HAP-1 (cell line): ENCODE measurements at regions not wholly inside any gene's neighbourhood (a gene's known extent, or its start where the extent isn't known, plus 50 kb on each side); places are given as distances from the start of the nearest gene placed in this dataset.

Experiments used
- DNase-seq, 2 experiments: peaks; one replicate each; pipeline ENCODE4 v3.0.0-alpha.2; 2016 to 2020; ENCODE audit warnings: low spot score in 2 of 2
- H3K27me3 ChIP-seq: fragments of 250-450 bp; sonication (Bioruptor Pico); 2 replicates; pipeline ENCODE4 v1.5.1; 2020; ENCODE audit warnings: low read depth, mild to moderate bottlenecking, moderate library complexity
- H3K36me3 ChIP-seq: fragments of 250-450 bp; sonication (Bioruptor Pico); replicated peaks from 2 replicates; pipeline ENCODE4 v1.5.1; 2020; ENCODE audit warnings: mild to moderate bottlenecking
- H3K4me1 ChIP-seq: fragments of 250-450 bp; sonication (Bioruptor Pico); 2 replicates; pipeline ENCODE4 v1.5.1; 2020; ENCODE audit warnings: mild to moderate bottlenecking
- H3K4me3 ChIP-seq: fragments of 250-450 bp; sonication (Bioruptor Pico); 2 replicates; pipeline ENCODE4 v1.5.1; 2020; ENCODE audit warnings: mild to moderate bottlenecking, moderate library complexity
- H3K9me3 ChIP-seq: fragments of 250-450 bp; sonication (Bioruptor Pico); 2 replicates; pipeline ENCODE4 v1.5.1; 2020; ENCODE audit warnings: mild to moderate bottlenecking, moderate library complexity
- in situ Hi-C: fragments of 300-500 bp; cut with MboI; formaldehyde crosslinking; loops from 3 replicates; pipeline ENCODE4 v1.14.3; 2020; ENCODE audit warnings: low sequenced_read_pairs, inconsistent platforms, mixed read lengths

- H3K4me1 ChIP-seq, result no peaks in the 10 kb centered on the region
- no peaks in the 10 kb centered on the region for H3K9me3 ChIP-seq
- H3K4me3 ChIP-seq, result no peak overlapping the region
- H3K27me3 ChIP-seq, result no peaks in the 10 kb centered on the region
- H3K36me3 ChIP-seq, result no peaks in the 10 kb centered on the region
- no peak for DNase-seq
- in situ Hi-C loops, result no loop called here
Observed at GRCh38 chr2:234770715-234771141, 181.1 kb upstream of the SH3BP4 start.

GRCh38 chr2:234770031-234770506 lies 181.7 kb upstream of the SH3BP4 start:
- Histone ChIP-seq H3K4me3 (no peak overlapping the region), H3K9me3 (no peaks in the 10 kb centered on the region), H3K4me1 (no peaks in the 10 kb centered on the region), H3K27me3 (no peaks in the 10 kb centered on the region), H3K36me3 (no peaks in the 10 kb centered on the region)
- in situ Hi-C loops, result no loop called here
- DNase-seq, result no peak

DNA sequence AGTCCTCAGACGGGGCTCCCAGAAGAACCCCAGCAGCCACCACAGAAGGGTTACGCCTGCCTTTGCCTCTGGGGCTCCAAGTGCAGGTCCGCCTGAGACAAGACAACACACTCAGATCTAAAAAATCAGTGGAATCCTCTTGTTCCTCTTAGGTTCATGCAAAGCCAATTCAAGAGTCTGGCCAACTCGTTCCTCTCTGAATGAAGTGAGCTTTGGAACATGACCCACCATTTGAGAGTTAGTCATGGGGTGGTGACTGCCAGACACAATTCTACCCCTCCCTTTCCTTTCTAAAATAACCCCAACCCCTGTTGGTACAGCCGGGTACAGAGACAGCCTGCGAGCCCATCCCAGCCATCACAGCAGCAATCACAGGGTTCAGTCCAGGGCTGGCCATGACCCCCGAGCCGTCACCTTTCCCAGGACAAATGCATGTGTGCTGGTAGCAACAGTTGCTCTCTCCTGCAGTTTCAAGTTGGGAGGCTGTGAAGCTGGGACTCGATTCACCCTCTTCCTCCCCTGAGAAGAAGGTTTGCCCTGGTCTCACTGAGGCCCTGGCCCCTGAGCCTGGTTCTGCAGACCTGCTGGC lies 183.1 kb upstream of the SH3BP4 start:
- Histone ChIP-seq H3K9me3 (no peaks in the 10 kb centered on the region), H3K4me3 (no peak overlapping the region), H3K4me1 (no peaks in the 10 kb centered on the region), H3K36me3 (no peaks in the 10 kb centered on the region), H3K27me3 (no peaks in the 10 kb centered on the region)
- in situ Hi-C loops, result no loop called here
- DNase-seq, result no peak

DNA sequence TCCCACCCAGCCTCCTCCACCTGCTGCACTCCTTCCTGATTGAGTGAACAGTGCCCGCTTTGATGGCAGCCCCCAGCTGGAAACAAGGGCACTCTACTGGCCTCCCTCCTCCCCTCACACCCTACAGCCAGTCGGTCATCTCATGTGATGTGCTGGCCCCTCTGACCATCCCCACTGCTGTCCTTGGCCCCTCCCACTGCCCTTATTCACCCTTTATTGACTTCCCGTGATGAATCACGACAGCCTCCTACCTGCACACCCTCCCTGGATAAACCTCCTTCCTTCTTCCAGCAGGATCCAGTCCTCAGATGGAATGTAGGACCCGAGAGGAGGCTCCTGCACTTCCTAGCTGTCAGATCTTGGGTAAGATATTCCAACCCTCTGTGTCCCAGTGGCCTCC lies 186.5 kb upstream of the SH3BP4 start:
- Histone ChIP-seq H3K4me3 (no peak overlapping the region), H3K27me3 (no peaks in the 10 kb centered on the region), H3K9me3 (no peaks in the 10 kb centered on the region), H3K36me3 (no peaks in the 10 kb centered on the region), H3K4me1 (no peaks in the 10 kb centered on the region)
- in situ Hi-C loops, result no loop called here
- DNase-seq, result no peak

GRCh38 chr2:234764372-234764771 lies 187.4 kb upstream of the SH3BP4 start:
- no peak overlapping the region for H3K4me3 ChIP-seq
- H3K4me1 ChIP-seq, result no peaks in the 10 kb centered on the region
- no peaks in the 10 kb centered on the region for H3K9me3 ChIP-seq
- no peaks in the 10 kb centered on the region for H3K27me3 ChIP-seq
- no peak for DNase-seq
- in situ Hi-C loops, result no loop called here
- no peaks in the 10 kb centered on the region for H3K36me3 ChIP-seq

GRCh38 chr2:234763002-234763873 lies 188.6 kb upstream of the SH3BP4 start:
- Histone ChIP-seq H3K4me1 (no peaks in the 10 kb centered on the region), H3K27me3 (no peaks in the 10 kb centered on the region), H3K36me3 (no peaks in the 10 kb centered on the region), H3K9me3 (no peaks in the 10 kb centered on the region), H3K4me3 (no peak overlapping the region)
- in situ Hi-C loops, result no loop called here
- DNase-seq, result no peak

DNA sequence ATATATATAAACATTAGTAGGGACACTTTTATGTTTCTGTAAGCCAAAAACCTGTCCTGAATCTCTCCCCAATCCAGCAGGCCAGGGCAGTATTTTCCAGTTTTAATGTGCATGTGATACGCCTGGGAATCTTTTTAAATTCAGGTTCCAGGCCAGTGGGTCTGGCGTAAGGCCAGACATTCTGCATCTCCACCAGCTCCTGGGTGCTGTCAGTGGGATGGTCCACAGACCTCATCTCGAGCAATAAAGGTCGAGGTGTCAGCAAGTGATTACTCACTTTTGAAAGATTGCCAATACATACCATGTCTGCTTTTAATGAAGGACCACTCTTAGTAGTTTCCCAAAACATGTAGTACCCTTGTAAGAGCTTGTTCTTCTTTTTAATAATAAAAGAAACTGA lies 189.9 kb upstream of the SH3BP4 start:
- H3K4me3 ChIP-seq, result no peak overlapping the region
- no peak for DNase-seq
- no peaks in the 10 kb centered on the region for H3K27me3 ChIP-seq
- no peaks in the 10 kb centered on the region for H3K9me3 ChIP-seq
- H3K36me3 ChIP-seq, result no peaks in the 10 kb centered on the region
- no peaks in the 10 kb centered on the region for H3K4me1 ChIP-seq
- in situ Hi-C loops, result no loop called here

- in situ Hi-C loops, result no loop called here
- no peaks in the 10 kb centered on the region for H3K9me3 ChIP-seq
- DNase-seq, result no peak
- H3K4me1 ChIP-seq, result no peaks in the 10 kb centered on the region
- H3K27me3 ChIP-seq, result no peaks in the 10 kb centered on the region
- H3K4me3 ChIP-seq, result no peak overlapping the region
- H3K36me3 ChIP-seq, result no peaks in the 10 kb centered on the region
Observed at GRCh38 chr2:234754126-234754525, 197.7 kb upstream of the SH3BP4 start.

DNA sequence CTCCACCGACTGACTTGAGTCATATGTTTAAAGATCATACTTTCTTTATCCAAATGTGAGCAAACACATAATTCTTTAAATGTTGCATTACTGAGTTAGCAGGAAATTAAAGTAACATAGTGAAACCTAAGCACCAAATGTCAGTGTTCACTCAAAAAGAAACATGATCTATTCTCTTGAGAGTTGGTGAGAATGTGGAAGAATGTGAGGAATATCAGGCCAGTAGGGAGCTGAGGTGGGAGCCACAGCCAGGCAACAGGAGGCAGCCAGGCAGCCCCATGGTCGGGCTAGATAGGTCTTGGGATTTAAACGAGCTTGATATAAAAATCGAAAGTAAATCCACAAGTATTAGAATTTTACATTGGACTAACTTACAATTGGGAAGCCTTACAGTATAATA lies 198.1 kb upstream of the SH3BP4 start:
- H3K9me3 ChIP-seq, result no peaks in the 10 kb centered on the region
- no peaks in the 10 kb centered on the region for H3K27me3 ChIP-seq
- H3K36me3 ChIP-seq, result no peaks in the 10 kb centered on the region
- no peaks in the 10 kb centered on the region for H3K4me1 ChIP-seq
- in situ Hi-C loops, result no loop called here
- no peak for DNase-seq
- H3K4me3 ChIP-seq, result no peak overlapping the region

DNA sequence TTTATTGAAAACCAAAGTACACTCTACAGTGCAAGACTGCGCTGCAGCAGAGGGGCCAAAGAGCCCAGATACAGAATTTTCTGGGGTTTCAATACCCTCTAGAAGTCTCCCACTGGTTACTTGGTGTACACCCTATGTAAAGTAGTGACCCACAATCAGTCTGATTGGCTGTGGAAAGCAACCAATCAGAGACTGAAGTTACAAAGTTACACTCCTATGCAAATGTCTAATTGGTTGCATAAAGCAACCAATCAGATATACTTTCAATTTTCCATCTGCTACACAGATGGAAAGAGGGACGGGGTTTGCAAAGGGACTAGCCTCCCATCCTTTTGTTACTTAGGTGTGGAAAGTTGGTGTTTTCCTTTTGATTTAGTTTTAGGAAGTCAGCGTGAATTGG lies 198.9 kb upstream of the SH3BP4 start:
- Histone ChIP-seq H3K4me1 (no peaks in the 10 kb centered on the region), H3K9me3 (no peaks in the 10 kb centered on the region), H3K36me3 (no peaks in the 10 kb centered on the region), H3K4me3 (no peak overlapping the region), H3K27me3 (no peaks in the 10 kb centered on the region)
- DNase-seq, result no peak
- in situ Hi-C loops, result no loop called here

DNA sequence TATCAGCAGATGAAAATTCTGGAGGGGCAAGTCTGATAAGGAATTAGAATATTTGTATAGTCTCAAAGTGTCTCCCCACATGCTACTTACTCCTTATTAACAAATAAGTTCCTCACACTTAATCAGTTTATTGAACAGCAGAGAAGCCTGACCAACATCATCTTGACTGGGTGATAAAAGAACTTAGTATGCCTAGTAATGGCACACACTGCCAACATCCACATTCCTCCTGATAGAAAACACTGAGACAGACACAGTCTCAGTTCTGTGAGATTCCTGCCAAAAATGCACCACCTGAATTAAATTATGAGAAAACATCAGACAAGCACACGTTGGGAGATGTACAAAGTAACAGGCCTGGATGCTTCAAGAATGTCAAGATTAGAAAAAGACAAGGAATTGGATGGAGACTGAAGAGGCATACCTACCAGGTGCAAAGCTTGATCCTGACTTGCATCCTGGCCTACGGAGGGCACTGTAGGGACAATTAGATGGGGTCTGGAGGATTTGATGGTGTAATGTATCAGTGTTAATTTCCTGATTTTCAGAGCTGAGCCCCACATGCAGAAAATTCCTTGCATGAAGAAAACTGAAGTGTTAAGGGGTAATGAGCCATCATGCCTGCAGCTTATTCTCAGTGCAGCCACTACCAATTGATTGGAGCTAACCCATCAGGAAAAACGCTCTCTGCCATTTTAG lies 200.4 kb upstream of the SH3BP4 start:
- Histone ChIP-seq H3K4me1 (no peaks in the 10 kb centered on the region), H3K27me3 (no peaks in the 10 kb centered on the region), H3K36me3 (no peaks in the 10 kb centered on the region), H3K9me3 (no peaks in the 10 kb centered on the region), H3K4me3 (no peak overlapping the region)
- in situ Hi-C loops, result no loop called here
- DNase-seq, result no peak

DNA sequence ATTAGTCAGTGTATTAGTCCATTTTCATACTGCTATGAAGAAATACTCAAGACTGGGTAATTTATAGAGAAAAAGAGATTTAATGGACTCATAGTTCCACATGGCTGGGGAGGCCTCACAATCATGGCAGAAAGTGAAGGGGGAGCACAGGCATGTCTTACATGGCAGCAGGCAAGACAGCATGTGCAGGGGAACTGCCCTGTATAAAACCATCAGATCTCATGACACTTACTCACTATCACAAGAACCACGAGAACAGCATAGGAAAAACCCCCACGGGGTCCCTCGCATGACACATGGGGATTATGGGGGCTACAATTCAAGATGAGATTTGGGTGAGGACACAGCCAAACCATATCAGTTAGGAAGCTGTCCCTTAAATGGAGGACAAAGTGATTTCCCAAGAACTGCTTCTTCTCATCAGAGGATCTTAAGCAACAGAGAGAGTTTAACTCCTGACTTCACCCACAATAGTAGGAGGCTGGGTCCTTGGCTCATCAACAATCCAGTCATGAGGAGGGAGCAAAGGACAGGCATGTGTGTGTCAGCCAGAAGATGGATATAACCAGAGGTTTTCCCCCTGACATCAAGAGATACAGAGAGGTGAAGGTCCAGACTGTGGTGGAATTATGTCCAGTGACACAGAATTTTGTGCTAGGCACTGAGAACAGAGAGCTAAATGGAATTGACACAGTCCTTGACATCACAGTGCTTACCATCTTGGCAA lies 203.8 kb upstream of the SH3BP4 start:
- in situ Hi-C loops, result no loop called here
- H3K4me3 ChIP-seq, result no peak overlapping the region
- H3K36me3 ChIP-seq, result no peaks in the 10 kb centered on the region
- H3K9me3 ChIP-seq, result no peaks in the 10 kb centered on the region
- no peak for DNase-seq
- H3K27me3 ChIP-seq, result no peaks in the 10 kb centered on the region
- no peaks in the 10 kb centered on the region for H3K4me1 ChIP-seq

- Histone ChIP-seq H3K27me3 (no peaks in the 10 kb centered on the region), H3K4me3 (no peak overlapping the region), H3K9me3 (no peaks in the 10 kb centered on the region), H3K36me3 (no peaks in the 10 kb centered on the region), H3K4me1 (no peaks in the 10 kb centered on the region)
- no peak for DNase-seq
- in situ Hi-C loops, result no loop called here
Observed at GRCh38 chr2:234747032-234747431, 204.8 kb upstream of the SH3BP4 start.
